ENCODE measurements at regions not wholly inside any gene's neighbourhood (a gene's known extent, or its start where the extent isn't known, plus 50 kb on each side); places are given as distances from the start of the nearest gene placed in this dataset.

- H3K9me3 Mint-ChIP-seq = peaks cover 6% of the 10 kb centered on the region
- Histone ChIP-seq H3K27me3 (ENCODE audit: control insufficient read depth, insufficient read depth, low read length, poor library complexity, severe bottlenecking) (no peaks in the 10 kb centered on the region), H3K9me3 (ENCODE audit: control insufficient read depth, low read length) (no peaks in the 10 kb centered on the region), H3K4me3 (ENCODE audit: low read length) (no peak overlapping the region), H3K27ac (ENCODE audit: low read depth, low read length) (no peak overlapping the region), H3K36me3 (ENCODE audit: control insufficient read depth, insufficient read depth, low read length) (no peaks in the 10 kb centered on the region), H3K9ac (ENCODE audit: extremely low read depth, low read length, poor library complexity, severe bottlenecking) (no peak overlapping the region), H3K4me1 (ENCODE audit: control insufficient read depth, insufficient read depth, low read length) (peaks cover 17% of the 10 kb centered on the region)
- no peaks in the 10 kb centered on the region for H3K36me3 Mint-ChIP-seq (ENCODE audit: low read depth)
- H3K27ac Mint-ChIP-seq = no peak overlapping the region
- no peaks in the 10 kb centered on the region for H3K27me3 Mint-ChIP-seq (ENCODE audit: insufficient read depth)
- TF ChIP-seq CTCF (conservative IDR thresholded peaks at IDR 0.05) = peak; percentile 77
- WGBS, 2 experiments (ENCODE audit: insufficient coverage in 1 of 2, insufficient read length in 1 of 2) = 51 to 59% methylated on average over 7 to 8 of the region's 8 CpGs
- H3K4me3 Mint-ChIP-seq = no peak overlapping the region
- H3K4me1 Mint-ChIP-seq = peaks cover 35% of the 10 kb centered on the region
- DNase-seq = peak; percentile 82
Measured at GRCh38 chr5:174837919-174838902, 113.8 kb downstream of the MSX2 start.

GRCh38 chr5:174834081-174834480, 109.7 kb downstream of the MSX2 start:
- Histone ChIP-seq H3K4me3 (ENCODE audit: low read length) (no peak overlapping the region), H3K27me3 (ENCODE audit: control insufficient read depth, insufficient read depth, low read length, poor library complexity, severe bottlenecking) (no peaks in the 10 kb centered on the region), H3K4me1 (ENCODE audit: control insufficient read depth, insufficient read depth, low read length) (peaks cover 27% of the 10 kb centered on the region), H3K9ac (ENCODE audit: extremely low read depth, low read length, poor library complexity, severe bottlenecking) (no peak overlapping the region), H3K36me3 (ENCODE audit: control insufficient read depth, insufficient read depth, low read length) (no peaks in the 10 kb centered on the region), H3K27ac (ENCODE audit: low read depth, low read length) (no peak overlapping the region), H3K9me3 (ENCODE audit: control insufficient read depth, low read length) (no peaks in the 10 kb centered on the region)
- TF ChIP-seq CTCF (conservative IDR thresholded peaks at IDR 0.05) = no peak
- Mint-ChIP-seq H3K9me3 (peaks cover 6% of the 10 kb centered on the region), H3K4me1 (peaks cover 27% of the 10 kb centered on the region), H3K27me3 (ENCODE audit: insufficient read depth) (no peaks in the 10 kb centered on the region), H3K36me3 (ENCODE audit: low read depth) (no peaks in the 10 kb centered on the region), H3K4me3 (no peak overlapping the region), H3K27ac (no peak overlapping the region)
- 85 to 96% methylated on average over 4 to 5 of the region's 5 CpGs for WGBS, 2 experiments (ENCODE audit: insufficient coverage in 1 of 2, insufficient read length in 1 of 2)
- DNase-seq = peak; percentile 62

GRCh38 chr5:174832811-174833210, 108.4 kb downstream of the MSX2 start:
- H3K36me3 ChIP-seq (ENCODE audit: control insufficient read depth, insufficient read depth, low read length) = no peaks in the 10 kb centered on the region
- peaks cover 27% of the 10 kb centered on the region for H3K4me1 ChIP-seq (ENCODE audit: control insufficient read depth, insufficient read depth, low read length)
- H3K27ac ChIP-seq (ENCODE audit: low read depth, low read length) = no peak overlapping the region
- Mint-ChIP-seq H3K9me3 (peaks cover 6% of the 10 kb centered on the region), H3K4me1 (peaks cover 27% of the 10 kb centered on the region), H3K27me3 (ENCODE audit: insufficient read depth) (no peaks in the 10 kb centered on the region), H3K4me3 (peak overlapping the region; percentile 17), H3K27ac (peak overlapping the region; percentile 78), H3K36me3 (ENCODE audit: low read depth) (no peaks in the 10 kb centered on the region)
- TF ChIP-seq CTCF (conservative IDR thresholded peaks at IDR 0.05) = no peak
- H3K9ac ChIP-seq (ENCODE audit: extremely low read depth, low read length, poor library complexity, severe bottlenecking) = no peak overlapping the region
- 91 to 100% methylated on average over 2 of the region's 2 CpGs for WGBS, 2 experiments (ENCODE audit: insufficient coverage in 1 of 2, insufficient read length in 1 of 2)
- H3K4me3 ChIP-seq (ENCODE audit: low read length) = peak overlapping the region; percentile 66
- H3K9me3 ChIP-seq (ENCODE audit: control insufficient read depth, low read length) = no peaks in the 10 kb centered on the region
- DNase-seq = no peak
- no peaks in the 10 kb centered on the region for H3K27me3 ChIP-seq (ENCODE audit: control insufficient read depth, insufficient read depth, low read length, poor library complexity, severe bottlenecking)

Measured in endodermal cell (in vitro differentiated cells).